ENCODE measurements at regions not wholly inside any gene's neighbourhood (a gene's known extent, or its start where the extent isn't known, plus 50 kb on each side); places are given as distances from the start of the nearest gene placed in this dataset.

DNA sequence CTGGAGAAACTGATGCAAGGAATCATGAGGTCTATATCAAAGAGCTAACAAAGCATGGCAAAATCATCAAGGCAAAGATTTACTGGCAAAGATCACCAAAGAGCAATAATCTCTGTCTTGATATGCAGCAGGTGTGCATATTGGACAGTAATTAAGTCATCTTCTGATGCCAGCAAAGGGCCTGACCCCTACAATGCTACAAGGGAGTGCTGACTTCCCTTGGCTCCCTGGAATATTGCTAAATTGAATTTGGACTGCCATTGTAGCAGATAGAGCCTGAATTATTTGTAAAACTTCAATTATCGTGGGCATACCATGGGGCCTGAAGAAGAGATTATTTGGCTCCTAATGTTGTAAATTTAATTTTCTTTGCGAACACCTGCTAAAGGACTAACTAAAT, 307.9 kb upstream of the SYT1 start:
- H3K9me3 ChIP-seq (ENCODE audit: low read depth), result no peaks in the 10 kb centered on the region
- no peaks in the 10 kb centered on the region for H4K20me1 ChIP-seq (ENCODE audit: insufficient read depth, poor library complexity, severe bottlenecking)
- TF ChIP-seq EZH2phosphoT487 (IDR thresholded peaks at IDR 0.05; ENCODE audit: low read depth, severe bottlenecking, unreplicated experiment) (no peak), EZH2 (IDR thresholded peaks at IDR 0.05; ENCODE audit: borderline replicate concordance) (no peak)
- TF ChIP-seq, protein P1, sequence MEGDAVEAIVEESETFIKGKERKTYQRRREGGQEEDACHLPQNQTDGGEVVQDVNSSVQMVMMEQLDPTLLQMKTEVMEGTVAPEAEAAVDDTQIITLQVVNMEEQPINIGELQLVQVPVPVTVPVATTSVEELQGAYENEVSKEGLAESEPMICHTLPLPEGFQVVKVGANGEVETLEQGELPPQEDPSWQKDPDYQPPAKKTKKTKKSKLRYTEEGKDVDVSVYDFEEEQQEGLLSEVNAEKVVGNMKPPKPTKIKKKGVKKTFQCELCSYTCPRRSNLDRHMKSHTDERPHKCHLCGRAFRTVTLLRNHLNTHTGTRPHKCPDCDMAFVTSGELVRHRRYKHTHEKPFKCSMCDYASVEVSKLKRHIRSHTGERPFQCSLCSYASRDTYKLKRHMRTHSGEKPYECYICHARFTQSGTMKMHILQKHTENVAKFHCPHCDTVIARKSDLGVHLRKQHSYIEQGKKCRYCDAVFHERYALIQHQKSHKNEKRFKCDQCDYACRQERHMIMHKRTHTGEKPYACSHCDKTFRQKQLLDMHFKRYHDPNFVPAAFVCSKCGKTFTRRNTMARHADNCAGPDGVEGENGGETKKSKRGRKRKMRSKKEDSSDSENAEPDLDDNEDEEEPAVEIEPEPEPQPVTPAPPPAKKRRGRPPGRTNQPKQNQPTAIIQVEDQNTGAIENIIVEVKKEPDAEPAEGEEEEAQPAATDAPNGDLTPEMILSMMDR (IDR thresholded peaks at IDR 0.05; ENCODE audit: poor library complexity), result no peak
- H3K36me3 ChIP-seq (replicated peaks; ENCODE audit: insufficient read depth, low read depth), result no peaks in the 10 kb centered on the region
- no peaks in the 10 kb centered on the region for H3K27me3 ChIP-seq
- H3K79me2 ChIP-seq, result no peaks in the 10 kb centered on the region
- no peak for DNase-seq (ENCODE audit: low spot score)
- no peaks in the 10 kb centered on the region for H3K9me2 ChIP-seq (replicated peaks; ENCODE audit: insufficient read depth)
- WGBS (ENCODE audit: low lambda C conversion rate, missing lambda C conversion rate), result 90% methylated on average over 2 of the region's 2 CpGs
- H3K27ac ChIP-seq, result no peak overlapping the region
- H3K4me3 ChIP-seq, result no peak overlapping the region
- H2AFZ ChIP-seq, result no peak overlapping the region
- H3K4me1 ChIP-seq (ENCODE audit: insufficient read depth), result no peaks in the 10 kb centered on the region
- no peak overlapping the region for H3K4me2 ChIP-seq

GRCh38 chr12:78559416-78559815, 305.2 kb upstream of the SYT1 start:
- 64% methylated on average over 2 of the region's 2 CpGs for WGBS (ENCODE audit: low lambda C conversion rate, missing lambda C conversion rate)
- H3K4me1 ChIP-seq (ENCODE audit: insufficient read depth), result no peaks in the 10 kb centered on the region
- peak overlapping the region; percentile 44 for H3K27ac ChIP-seq
- no peaks in the 10 kb centered on the region for H3K9me3 ChIP-seq (ENCODE audit: low read depth)
- H2AFZ ChIP-seq, result peak overlapping the region; percentile 65
- peak overlapping the region; percentile 57 for H3K4me2 ChIP-seq
- no peak overlapping the region for H3K4me3 ChIP-seq
- no peaks in the 10 kb centered on the region for H3K36me3 ChIP-seq (replicated peaks; ENCODE audit: insufficient read depth, low read depth)
- no peaks in the 10 kb centered on the region for H4K20me1 ChIP-seq (ENCODE audit: insufficient read depth, poor library complexity, severe bottlenecking)
- TF ChIP-seq EZH2 (IDR thresholded peaks at IDR 0.05; ENCODE audit: borderline replicate concordance), result no peak
- TF ChIP-seq, protein P1 (IDR thresholded peaks at IDR 0.05; ENCODE audit: poor library complexity), result no peak
- no peak for TF ChIP-seq EZH2phosphoT487 (IDR thresholded peaks at IDR 0.05; ENCODE audit: low read depth, severe bottlenecking, unreplicated experiment)
- DNase-seq (ENCODE audit: low spot score), result no peak
- H3K27me3 ChIP-seq, result no peaks in the 10 kb centered on the region
- H3K79me2 ChIP-seq, result no peaks in the 10 kb centered on the region
- H3K9me2 ChIP-seq (replicated peaks; ENCODE audit: insufficient read depth), result no peaks in the 10 kb centered on the region

DNA sequence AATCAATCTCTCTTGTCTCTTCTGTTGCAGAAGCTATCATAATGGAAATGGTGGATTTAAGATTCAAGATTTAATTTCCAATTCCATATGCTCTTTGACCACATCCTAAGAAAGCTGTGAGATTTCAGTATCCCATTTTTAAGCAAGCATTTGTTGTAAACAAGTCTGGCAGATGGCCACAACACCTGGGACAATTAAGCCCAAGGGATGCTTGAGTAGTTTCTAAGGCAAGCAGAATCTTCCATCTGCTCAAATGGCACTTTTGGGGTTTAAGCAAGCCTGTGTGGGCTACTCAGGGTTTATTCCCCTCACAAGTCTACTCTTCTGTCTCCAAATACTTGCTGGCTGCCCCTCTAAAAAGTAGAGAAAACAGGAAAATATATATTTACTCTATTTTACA, 304.7 kb upstream of the SYT1 start:
- no peak overlapping the region for H3K4me3 ChIP-seq
- no peaks in the 10 kb centered on the region for H3K36me3 ChIP-seq (replicated peaks; ENCODE audit: insufficient read depth, low read depth)
- H3K27ac ChIP-seq, result peak overlapping the region; percentile 44
- H2AFZ ChIP-seq, result peak overlapping the region; percentile 65
- no peak for DNase-seq (ENCODE audit: low spot score)
- no peaks in the 10 kb centered on the region for H3K9me2 ChIP-seq (replicated peaks; ENCODE audit: insufficient read depth)
- H3K4me1 ChIP-seq (ENCODE audit: insufficient read depth), result no peaks in the 10 kb centered on the region
- H3K27me3 ChIP-seq, result no peaks in the 10 kb centered on the region
- H3K9me3 ChIP-seq (ENCODE audit: low read depth), result no peaks in the 10 kb centered on the region
- H3K4me2 ChIP-seq, result peak overlapping the region; percentile 57
- no peaks in the 10 kb centered on the region for H3K79me2 ChIP-seq
- TF ChIP-seq EZH2 (IDR thresholded peaks at IDR 0.05; ENCODE audit: borderline replicate concordance) (no peak), EZH2phosphoT487 (IDR thresholded peaks at IDR 0.05; ENCODE audit: low read depth, severe bottlenecking, unreplicated experiment) (no peak)
- TF ChIP-seq, protein P1 (IDR thresholded peaks at IDR 0.05; ENCODE audit: poor library complexity), result no peak
- H4K20me1 ChIP-seq (ENCODE audit: insufficient read depth, poor library complexity, severe bottlenecking), result no peaks in the 10 kb centered on the region

DNA sequence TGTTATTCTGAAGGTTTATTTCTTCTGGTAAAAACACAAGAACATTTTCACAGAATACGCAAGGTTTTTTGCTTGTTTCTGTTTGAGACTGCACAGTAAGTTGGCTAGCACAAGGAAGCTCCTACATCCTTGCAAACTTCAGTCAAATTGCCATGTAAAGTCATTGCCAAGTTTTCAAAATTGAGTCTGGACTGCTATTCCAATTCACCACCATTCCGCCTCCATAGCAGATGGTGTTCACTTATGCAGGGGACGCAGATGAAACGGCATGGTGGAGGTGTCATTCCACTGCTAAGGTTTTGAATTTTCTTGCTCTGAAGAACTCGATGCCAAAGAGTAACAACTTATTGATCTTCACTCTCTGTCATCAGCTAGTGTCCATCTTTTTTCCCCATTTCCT, 303.9 kb upstream of the SYT1 start:
- H4K20me1 ChIP-seq (ENCODE audit: insufficient read depth, poor library complexity, severe bottlenecking), result no peaks in the 10 kb centered on the region
- no peak for DNase-seq (ENCODE audit: low spot score)
- 94% methylated on average over 5 of the region's 5 CpGs for whole genome bisulfite sequencing (ENCODE audit: low lambda C conversion rate, missing lambda C conversion rate)
- no peaks in the 10 kb centered on the region for H3K79me2 ChIP-seq
- H3K9me2 ChIP-seq (replicated peaks; ENCODE audit: insufficient read depth), result no peaks in the 10 kb centered on the region
- no peak overlapping the region for H3K4me2 ChIP-seq
- H3K4me1 ChIP-seq (ENCODE audit: insufficient read depth), result no peaks in the 10 kb centered on the region
- H3K27ac ChIP-seq, result no peak overlapping the region
- no peak for TF ChIP-seq EZH2phosphoT487 (IDR thresholded peaks at IDR 0.05; ENCODE audit: low read depth, severe bottlenecking, unreplicated experiment)
- TF ChIP-seq, protein P1 (IDR thresholded peaks at IDR 0.05; ENCODE audit: poor library complexity), result no peak
- TF ChIP-seq EZH2 (IDR thresholded peaks at IDR 0.05; ENCODE audit: borderline replicate concordance), result no peak
- no peak overlapping the region for H2AFZ ChIP-seq
- no peaks in the 10 kb centered on the region for H3K27me3 ChIP-seq
- no peaks in the 10 kb centered on the region for H3K9me3 ChIP-seq (ENCODE audit: low read depth)
- no peaks in the 10 kb centered on the region for H3K36me3 ChIP-seq (replicated peaks; ENCODE audit: insufficient read depth, low read depth)
- H3K4me3 ChIP-seq, result no peak overlapping the region

Measured in hepatocyte (in vitro differentiated cells).